NCI-H1417 treated with DMSO at 0.1 percent for 48 hours (cell line): ENCODE measurements at regions not wholly inside any gene's neighbourhood (a gene's known extent, or its start where the extent isn't known, plus 50 kb on each side); places are given as distances from the start of the nearest gene placed in this dataset.

ENCODE experiments used
- DNase-seq: peaks from one replicate; lab custom pipeline; 2025; lab: John Stamatoyannopoulos, UW

DNA sequence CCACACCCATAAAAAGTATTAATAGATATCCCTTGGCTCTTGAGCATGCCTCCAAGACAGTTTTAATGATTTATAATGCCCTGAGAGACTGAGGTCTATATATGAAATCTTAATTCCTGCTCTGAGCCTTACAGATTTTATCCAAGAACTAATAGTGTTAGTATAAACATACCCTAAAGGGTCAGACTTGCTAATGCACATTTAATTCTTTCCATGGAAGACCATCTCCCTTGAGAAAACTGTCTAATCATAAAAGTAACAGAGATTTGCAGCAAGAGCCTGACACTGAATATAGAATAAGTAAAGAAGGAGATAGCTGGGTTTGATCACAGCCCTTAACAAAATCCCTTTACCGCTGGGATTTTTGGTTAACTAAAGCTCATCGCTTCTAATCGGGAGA lies 650.8 kb upstream of the KLF12 start:
- DNase-seq: no peak

DNA sequence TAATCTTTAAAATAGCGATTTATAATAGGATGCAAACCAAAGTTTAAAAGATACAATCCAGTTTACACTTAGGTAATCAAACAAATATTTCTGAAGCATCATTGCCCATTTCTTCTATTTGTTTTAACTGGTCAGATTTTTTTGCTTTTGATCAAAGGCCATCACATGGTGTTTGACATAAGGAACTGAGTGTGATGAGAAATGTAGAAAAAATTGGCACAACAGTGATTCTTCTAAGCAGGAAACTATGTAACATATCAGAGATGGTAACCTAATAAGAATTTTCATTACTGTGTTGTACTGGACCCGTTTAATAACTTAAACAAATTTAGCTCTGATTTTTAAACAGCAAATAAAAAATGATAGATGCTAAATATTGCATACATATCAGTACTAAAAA lies 644.7 kb upstream of the KLF12 start:
- no peak for DNase-seq

DNA sequence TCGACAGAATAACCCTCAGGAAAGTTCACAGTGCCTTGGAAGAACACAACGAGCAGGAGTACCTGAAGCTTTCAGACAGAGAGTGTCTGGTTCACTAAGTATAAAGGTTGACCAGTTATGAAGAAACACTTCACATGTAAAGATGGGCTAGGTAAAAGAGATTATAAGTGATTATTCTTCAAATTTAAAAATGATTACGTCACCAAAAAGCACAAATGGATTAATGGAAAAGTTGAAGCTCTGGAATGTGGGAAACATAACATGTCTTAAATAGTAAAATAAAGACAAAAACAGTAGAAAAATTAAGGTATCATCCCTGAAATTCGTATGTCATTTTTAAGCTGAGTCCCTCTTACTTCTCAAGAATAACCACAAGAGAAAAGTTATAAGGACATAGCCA lies 643.9 kb upstream of the KLF12 start:
- no peak for DNase-seq

DNA sequence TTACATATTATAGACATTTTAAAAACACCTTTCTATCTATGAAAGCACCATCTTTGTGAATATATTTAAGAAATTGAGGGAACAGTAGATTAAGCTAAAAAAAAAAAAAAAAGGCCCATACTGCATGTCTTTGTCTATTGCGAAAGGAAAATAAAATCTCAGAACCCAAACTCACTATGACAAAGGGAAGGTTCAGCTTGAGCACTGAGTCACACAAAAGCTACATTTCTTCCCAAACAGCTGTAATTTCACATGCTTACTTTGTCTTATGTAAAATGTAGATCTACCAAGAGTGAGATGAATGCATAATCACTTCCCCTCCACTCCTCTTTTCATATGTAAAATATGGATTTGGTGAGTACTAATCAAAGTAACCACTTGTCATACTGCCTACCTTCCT lies 640.1 kb upstream of the KLF12 start:
- no peak for DNase-seq

DNA sequence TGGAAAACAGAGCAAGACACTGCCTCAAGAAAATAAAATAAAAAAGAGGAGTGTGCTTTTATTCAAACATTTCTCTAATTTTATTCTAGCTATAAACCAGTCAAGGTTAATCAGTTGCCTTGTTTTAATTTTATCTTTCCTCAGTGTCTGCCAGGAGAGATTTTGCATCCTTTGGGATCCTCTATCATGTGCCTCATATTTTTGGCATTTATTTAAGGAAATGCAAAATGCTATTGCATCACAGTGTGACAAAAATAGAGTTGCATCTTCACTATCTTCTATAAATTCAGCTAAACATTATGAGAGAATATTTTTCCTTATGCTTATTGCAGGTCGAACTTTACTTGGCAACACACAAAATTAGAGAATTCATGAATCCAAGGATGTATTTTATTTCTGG lies 639.0 kb upstream of the KLF12 start:
- DNase-seq: no peak

DNA sequence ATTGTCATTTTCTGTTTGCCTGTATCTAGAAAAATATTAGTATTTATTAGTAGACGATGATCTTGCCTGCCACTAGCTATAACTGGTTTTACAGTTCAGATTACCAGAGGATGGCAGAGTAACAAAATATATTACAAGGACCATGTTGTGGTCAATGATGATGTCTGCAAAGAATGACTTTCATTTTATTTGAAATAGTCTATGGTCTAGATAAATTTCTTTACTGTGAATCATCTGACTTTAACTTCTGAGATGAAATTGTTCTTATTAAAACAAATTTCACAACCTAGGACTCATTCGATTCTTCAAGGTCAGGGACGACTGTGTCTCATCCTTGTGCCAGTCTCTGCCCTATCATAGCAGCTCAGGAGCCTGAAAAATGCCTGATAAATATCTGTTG lies 637.8 kb upstream of the KLF12 start:
- DNase-seq: no peak

DNA sequence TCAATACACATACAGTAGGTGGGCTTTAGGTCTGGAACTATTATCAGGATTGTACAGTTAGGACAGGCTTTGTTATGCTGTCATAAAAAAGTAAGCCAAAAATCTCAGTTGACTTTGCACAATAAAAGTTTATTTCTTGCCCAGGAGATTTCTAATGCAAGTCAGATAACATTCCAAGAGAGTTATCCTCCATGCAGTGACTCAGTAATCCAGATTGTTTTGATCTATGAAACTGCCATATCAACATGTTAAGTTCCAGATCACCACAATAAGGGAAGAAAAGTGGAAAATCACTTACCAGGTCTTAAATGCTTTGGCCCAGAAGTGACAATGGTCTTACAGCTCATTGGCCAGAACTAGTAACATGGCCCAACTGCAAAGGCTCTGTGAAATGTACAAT lies 636.2 kb upstream of the KLF12 start:
- no peak for DNase-seq

DNA sequence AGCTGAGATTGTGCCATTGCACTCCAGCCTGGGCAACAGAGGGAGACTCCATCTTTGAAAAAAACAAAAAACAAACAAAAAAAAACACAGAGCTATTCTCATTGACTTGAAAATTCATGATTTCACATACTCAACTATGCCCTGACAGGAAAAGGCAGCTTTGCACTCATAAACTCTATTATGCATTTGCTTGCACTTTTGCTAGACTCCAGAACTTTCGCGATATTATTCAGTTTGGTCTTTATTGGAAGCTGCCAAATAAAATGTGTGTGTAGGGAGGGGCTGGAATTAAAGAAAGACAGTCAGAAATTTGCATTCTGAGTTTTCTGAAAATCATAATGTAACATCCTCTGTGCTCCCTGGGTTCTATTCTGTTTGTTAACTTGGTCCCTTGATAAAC lies 635.1 kb upstream of the KLF12 start:
- DNase-seq: no peak

DNA sequence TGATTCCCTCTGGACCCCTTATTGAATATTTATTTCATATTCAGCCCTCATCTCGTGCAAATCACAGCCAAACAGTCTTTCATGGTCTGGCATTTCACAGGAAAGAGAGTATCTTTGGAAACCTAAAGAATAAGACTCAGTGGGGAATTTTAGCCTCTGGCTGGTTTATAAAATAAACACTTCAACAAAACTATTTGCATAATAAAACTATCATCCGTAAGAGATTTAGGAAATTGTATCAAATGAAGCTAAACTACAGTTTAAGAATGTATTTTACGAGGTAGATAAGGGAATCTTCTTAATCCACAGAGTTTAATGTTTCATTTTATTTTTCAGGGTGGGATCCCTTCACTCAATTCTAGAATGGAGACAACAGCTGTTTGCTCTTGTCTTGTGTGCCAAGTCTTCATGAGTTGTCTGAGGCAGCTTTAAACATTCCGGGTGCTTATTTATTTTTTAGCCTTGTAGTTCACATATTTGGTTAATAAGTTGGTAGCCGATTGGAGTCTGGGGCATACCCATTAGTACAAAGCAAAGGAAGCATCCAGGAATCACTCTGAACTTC lies 634.4 kb upstream of the KLF12 start:
- DNase-seq: no peak

DNA sequence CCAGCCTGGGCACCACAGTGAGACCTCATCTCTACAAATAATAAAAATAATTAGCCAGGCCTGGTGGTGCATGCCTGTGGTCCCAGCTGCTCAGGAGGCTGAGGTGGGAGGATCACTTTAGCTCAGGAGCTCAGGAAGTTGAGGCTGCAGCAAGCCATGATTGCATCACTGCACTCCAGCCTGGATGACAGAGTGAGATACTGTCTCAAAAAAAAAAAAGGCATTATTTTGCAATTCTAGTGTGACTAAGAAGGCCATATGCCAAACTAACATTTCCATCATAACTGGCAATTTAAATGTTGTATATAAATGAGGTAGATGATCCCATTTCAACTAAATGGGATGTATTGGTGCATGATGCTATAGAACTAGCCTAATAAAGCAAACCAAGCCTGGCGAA lies 632.8 kb upstream of the KLF12 start:
- DNase-seq: no peak

DNA sequence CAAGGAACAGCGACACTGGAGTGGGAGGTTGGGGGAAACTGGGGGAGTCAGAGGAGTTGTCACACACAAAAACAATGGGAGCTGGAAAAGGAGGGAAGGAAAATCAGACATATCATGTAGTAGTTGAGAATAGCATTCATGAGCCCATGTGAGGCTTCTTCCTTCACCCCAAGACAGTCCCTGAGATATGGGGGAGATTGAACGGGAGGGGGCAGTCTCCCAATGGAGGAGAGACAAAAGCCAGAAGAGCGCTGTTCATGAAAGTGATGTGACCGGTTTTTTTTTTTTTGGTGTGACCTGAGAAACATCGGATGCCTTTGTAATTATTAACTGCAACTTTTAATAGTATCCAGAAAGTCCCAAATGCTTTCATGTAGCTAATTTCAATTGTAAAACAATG lies 631.8 kb upstream of the KLF12 start:
- no peak for DNase-seq

DNA sequence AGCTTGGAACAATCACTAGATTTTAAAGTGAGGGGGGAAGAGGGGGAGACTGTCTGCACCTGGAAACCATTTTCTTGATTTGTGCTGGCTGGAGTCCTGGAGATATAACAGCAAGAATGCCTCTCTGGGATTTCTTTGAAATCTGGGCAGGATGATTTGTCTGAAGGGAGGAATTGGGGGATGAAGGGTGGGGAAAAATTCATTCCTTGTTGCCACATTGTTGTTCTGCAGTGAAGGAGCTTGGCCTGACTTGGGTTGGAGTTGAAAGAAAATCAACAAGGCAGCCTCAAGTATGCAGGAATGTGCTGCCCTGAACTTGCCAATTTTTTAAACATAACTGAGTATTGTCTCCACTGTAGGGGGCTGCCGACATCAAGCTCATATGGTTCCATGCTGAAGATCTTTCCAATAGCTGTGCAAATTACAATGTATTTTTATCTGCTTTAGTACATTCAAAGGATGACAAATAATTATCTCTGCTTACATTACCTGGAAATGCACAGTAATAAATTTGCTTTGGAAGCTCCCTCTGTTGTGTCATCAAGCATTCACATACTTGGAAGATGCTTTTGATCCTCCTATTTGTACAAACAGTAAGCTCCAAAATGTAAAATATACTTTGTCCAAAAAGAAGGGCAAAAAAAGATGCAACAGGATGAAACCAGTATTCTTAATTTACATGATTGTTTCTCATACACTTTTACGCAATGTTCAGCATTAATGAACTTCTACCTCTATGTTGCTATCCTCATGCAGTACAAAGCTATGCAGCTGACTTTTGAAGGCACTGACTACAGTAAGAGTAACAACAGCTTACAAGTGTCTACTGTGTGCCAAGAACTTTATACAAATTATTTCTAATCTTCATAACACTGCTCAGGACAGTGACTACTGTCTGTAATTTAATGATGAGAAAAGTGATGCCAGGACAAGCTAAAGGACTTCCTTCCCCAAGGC lies 627.9 kb upstream of the KLF12 start:
- no peak for DNase-seq

DNA sequence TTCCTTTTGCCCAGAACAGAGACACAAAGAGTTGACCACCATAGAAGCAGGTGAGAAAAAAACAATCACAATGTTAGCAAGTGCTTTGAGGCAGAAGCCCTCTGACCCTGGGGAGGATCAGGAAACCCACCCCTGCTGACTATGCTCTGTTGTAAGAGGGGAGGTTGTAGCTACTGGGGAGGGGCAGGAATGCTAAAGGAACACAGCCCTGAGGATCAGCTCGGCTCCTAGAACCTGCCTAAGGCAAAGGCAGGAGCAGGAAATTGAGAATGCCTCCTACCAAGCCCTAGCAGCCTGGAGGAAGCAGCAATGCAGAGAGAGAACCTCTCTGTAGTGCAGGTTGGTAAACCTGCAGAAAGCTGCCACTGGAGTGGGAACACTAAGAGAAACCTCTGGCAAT lies 624.0 kb upstream of the KLF12 start:
- DNase-seq: no peak

DNA sequence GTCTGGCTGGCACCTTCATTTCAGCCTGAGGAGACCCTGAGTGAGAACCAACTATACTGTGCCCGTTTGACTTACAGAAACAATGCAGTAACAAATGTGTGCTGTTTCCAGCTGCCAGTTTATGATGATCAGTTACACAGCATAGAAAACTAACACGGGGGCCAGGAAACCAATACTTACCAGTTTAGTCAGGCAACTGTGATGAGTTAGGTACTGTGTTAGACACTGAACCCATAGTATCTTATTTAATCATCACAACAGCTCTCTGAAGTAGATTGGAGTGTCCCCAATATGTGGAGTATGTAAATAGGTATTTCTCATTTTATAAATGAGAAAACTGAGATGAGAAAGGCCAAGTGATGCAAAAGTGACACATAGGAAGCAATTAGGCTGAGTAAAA lies 620.9 kb upstream of the KLF12 start:
- DNase-seq: no peak

DNA sequence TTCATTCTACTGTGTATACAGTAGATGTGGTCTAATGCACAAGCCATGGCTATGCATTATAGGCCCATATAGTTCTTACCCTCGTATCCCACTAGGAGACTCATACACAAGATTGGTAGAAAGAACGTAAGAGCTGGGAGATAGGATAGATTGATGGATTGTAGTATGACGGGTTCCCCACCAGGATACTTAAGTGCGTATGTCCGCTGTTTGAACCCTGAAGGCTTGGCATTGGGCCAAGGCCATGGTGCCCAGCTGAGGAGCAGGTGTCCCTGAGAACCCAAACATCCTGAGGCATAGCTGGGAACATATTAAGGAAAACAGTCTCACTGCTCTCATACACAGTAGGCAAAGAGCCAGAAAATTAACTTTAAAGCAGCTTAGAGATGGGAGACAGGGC lies 617.5 kb upstream of the KLF12 start:
- DNase-seq: peak; percentile 97

DNA sequence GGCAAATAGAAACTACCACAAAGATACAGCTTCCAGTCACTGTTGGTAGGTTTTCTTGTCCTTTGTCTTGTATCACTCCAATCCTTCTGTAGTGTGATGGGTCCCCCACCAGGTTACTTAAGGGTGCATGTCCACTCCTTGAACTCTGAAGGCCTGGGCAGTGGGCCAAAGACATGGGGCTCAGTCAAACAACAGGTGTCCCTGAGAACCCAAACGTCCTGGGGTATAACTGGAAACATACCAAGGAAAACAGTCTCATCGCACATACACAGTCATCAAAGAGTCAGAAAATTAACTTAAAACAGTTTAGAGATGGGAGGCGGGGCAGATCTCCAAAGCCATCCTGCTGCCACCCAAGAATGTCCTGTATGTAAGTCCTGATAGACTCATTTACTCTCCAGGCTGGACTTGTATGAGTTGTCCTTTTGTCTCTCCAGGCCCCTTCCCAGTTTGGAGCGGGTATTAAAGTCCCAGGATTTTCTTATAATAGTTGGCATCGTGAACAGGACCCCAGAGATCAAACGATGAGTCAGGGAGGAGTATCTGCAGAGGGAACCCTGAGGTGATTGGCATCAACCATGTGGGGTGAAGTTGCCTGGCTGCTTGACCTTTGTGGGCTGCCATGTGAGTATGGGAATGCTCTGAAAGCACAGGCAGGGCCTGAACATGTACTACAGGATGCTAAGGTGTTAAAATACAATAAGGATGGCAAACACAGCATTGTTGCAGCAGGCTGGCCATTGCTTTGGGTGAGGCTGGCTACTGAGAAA lies 613.2 kb upstream of the KLF12 start:
- DNase-seq: no peak

DNA sequence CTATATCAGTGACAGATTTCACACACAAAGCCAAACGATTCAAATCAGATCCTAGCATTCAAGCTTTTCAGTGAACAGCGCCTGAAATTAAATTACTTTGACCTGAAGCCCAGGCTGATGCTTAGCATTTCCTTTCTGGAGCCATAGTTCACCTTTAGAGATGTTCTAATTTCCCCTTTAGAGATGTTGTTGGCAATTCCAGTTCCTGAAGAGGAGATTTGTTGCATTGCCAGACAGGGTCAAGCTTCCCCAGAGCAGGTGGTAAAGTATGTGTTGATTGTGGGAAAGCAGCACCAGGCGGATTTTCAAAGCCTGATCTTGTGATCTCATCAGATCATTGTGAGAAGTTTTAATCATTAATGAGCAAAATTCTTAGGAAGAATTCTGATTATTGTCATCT lies 609.8 kb upstream of the KLF12 start:
- no peak for DNase-seq

DNA sequence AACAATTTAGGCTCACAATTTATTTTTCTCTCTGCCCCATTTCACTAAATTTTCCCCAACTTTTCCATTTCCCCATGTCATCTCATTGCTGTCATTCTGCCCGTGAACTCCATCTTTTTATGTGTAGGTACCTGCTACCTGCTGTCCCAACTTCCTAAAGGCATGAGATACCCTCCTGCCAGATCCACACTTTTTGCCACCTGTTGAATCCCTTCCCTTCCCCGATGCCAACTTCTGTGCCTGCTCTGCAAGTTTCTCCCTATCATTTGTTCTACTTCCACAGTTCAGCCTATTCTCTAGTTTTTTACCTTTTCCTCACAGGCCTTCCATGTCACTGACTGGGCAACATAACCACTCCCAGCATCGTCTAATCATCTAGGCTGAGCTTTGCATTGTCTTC lies 607.5 kb upstream of the KLF12 start:
- no peak for DNase-seq

DNA sequence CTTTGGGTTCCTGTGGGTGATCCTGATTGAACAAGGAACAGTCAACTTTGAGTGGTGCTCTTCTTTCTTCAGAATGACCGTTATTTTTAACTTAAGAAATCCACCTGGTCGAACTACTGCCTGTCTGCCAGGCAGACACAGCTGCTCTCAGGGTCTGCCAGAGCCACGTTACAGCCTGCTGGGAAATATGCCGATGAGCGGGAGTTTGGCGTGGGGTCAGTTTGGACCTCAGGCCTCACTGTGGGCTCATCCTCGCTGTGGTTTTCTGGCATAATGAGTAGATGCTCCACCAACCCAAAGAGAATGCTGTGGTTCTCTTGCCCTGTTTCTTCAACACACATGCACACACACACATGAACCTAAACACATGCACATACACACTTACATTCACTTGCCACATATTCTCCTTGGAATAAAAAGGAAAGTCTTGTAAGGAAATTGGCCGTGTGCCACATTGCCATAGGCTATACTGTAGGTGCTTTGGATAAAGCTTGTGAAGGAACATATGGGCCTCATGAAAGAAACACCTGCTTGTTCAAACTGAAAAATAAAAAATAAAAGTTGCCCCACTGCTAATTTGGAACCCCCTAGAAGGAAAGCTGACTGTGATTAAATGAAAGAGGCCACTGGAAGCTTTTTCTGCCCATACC lies 598.7 kb upstream of the KLF12 start:
- DNase-seq: no peak

DNA sequence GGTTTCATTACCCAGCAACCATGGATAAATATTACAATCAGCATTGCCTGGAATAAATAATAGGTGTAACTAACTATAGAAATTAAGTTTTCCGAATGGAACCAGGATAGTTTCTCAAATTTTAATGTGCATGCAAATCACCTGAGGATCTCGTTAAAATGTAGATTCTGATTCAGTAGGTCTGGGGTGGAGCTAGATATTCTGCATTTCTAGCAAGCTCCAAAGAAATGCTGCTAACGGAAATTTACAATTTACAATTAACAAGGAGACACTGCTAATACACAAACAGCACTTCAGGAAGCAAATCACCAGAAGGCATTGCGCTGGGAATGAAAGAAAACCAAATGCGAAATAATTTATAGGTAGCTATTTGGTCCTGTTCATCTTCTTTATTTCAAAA lies 597.5 kb upstream of the KLF12 start:
- no peak for DNase-seq

DNA sequence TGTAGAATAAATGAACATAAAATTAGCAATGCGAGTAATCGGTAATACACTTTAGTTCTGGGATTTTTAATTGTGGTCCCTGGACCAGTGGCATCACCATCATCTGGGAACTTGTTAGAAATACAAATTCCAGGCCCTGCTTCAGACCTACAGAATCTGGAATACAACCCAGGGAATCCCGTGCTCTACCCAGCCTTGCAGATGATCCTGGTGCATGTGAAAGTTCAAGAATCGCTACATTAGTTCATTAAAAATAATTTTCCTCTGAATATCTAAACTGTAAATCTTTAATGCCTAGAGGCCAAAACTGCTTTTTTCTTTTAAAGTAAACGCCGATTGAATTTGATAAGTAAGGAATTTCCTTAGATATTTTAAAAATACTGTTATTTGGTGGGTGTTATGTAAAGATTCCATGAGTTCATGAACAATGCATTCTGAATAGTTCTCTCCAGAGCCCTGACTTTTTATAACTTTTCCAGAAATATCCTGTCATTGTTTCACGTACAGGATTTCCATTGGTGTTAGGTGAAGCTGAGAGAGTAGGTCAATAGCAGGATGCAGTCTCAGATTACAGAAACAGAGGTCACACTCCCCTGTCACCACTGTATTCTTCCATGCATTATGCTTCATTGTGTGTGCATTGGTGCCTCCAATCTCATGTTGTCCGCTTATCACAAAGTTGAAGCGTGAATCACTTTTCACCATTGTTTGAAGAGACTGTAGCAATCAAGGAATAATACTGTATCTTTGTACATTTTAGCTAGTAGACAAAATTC lies 596.5 kb upstream of the KLF12 start:
- DNase-seq: no peak

DNA sequence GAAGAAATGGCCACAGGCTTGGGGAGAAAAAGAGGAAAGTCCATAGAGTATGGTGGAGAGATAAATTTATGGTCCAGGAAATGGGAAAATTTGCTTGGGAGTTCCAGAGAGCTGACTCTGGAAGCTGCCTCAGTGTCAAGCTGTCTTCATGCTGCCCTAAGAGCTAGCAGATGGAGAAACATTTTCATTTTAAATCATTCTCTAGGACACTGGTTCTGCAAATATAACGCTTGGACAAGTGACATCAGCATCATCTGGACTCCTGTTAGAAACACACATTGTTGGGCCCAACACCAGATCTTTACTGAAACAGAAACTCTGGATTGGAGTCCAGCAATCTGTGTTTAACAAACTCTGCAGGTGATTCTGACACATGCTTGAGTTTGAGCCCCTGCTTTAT lies 592.0 kb upstream of the KLF12 start:
- no peak for DNase-seq
